Retina (tissue), 1 donor: ENCODE measurements at regions not wholly inside any gene's neighbourhood (a gene's known extent, or its start where the extent isn't known, plus 50 kb on each side); places are given as distances from the start of the nearest gene placed in this dataset.

Experiments
- DNase-seq: peaks from one replicate; pipeline ENCODE4 v3.0.0-alpha.2; 2016

DNA sequence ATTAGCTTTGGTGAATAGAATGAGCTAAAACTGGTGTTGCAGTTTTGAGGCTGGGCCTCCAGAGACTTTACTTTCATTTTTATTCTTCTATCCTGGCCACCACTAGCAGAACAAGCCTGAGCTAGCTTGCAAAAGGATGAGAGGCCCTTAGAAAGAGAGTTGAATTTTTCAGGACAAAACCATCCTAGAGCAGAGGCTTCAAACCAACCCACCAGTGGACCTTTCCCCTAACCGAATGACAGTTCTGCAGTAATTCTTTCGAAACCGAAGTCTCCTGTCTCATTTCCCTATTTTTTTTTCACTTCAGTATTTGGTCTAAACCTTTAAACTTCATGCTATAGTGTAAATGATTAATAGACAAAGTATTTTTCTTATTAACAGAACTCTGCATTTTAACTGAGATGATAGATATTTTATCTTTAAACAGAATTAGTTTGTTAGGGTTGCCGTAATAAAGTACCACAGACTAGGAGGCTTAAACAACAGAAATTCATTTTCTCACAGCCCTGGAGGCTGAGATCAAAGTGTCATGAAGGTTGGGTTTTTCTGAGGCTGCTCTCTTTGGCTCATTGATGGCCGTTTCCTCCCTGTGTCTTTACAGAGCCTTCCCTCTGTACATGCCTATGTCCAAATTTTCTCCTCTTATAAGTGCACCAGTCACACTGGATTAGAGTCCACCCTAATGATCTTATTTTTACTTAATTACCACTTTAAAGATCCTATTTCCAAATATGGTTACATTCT lies 80.6 kb upstream of the PAK5 start:
- no peak for DNase-seq

DNA sequence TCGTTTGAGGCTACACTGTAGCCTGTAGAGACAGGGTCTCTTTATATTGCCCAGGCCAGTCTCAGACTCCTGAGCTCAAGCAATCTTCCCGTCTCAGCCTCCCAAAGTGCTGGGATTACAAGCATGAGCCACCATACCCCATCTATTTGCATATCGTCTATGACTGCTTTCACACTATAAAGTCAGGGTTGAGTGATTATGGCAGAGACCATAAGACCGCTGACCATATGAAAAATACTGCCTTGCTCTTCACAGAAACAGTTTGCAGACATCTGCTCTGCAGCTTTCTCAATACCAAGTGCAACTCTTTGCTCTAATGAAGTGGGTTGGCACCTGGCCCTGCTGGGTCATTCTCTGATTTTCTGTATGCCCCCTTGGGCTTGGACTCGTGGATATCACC lies 79.5 kb upstream of the PAK5 start:
- DNase-seq: no peak

GRCh38 chr20:9916761-9917160 lies 77.9 kb upstream of the PAK5 start:
- no peak for DNase-seq

GRCh38 chr20:9912858-9913434 lies 74.1 kb upstream of the PAK5 start:
- DNase-seq: peak; percentile 49

DNA sequence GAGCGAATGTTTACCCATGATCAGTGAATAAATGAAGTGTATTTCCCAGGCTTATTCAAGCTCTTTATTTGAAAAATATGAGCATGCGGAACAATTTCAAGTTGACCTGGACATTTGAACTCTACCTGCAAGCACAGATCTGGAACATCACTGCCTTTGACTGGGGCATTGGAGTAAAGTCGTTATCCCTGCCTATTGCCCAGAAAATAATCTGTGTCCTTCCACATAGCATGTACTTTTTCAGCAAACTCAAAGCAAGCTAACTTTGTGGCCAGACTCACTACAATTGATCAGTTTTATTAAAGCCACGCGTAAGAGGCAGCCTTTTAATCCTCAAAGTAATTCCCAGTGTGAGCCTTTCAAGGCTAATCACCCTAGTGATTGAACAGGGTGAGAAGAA lies 73.4 kb upstream of the PAK5 start:
- DNase-seq: no peak

DNA sequence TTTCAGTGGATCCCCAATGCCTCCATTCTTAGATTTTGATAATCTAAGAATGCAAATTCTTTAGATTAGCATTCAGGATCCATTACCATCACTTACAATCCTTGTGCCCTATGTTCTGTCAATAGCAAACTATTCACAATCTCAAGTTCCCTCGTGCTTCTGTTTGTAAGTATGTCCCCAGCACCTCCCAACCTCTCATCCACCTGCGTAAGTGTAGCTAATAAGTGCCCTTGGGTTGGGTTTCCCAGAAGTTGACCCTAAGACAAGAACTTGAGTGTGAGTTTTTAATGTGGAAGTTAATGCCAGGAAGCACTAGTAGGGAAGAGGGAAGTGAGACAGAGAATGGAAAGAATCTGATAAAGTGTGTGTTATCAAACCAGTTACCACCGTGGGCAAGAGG lies 72.6 kb upstream of the PAK5 start:
- DNase-seq: no peak

GRCh38 chr20:9909167-9909566 lies 70.3 kb upstream of the PAK5 start:
- no peak for DNase-seq

GRCh38 chr20:9903048-9903655 lies 64.3 kb upstream of the PAK5 start:
- no peak for DNase-seq

- no peak for DNase-seq
Measured at GRCh38 chr20:9889270-9889981, 50.5 kb upstream of the PAK5 start.
